ENCODE measurements at regions not wholly inside any gene's neighbourhood (a gene's known extent, or its start where the extent isn't known, plus 50 kb on each side); places are given as distances from the start of the nearest gene placed in this dataset.

- Histone ChIP-seq H3K27me3 (ENCODE audit: control insufficient read depth, insufficient read depth, low read length) (no peaks in the 10 kb centered on the region), H3K4me1 (ENCODE audit: control insufficient read depth, insufficient read depth, low read length) (no peaks in the 10 kb centered on the region), H3K9ac (ENCODE audit: low read depth, low read length) (no peak overlapping the region), H3K4me2 (ENCODE audit: low read length) (no peak overlapping the region), H3K4me3 (ENCODE audit: low read length) (no peak overlapping the region), H3K9me3 (replicated peaks; ENCODE audit: low read length) (no peaks in the 10 kb centered on the region), H3K36me3 (ENCODE audit: insufficient read depth, low read length) (no peaks in the 10 kb centered on the region)
Measured at GRCh38 chr12:13609894-13610679, 371.3 kb downstream of the GRIN2B start.

- Histone ChIP-seq H3K4me2 (ENCODE audit: low read length) (no peak overlapping the region), H3K9me3 (replicated peaks; ENCODE audit: low read length) (no peaks in the 10 kb centered on the region), H3K36me3 (ENCODE audit: insufficient read depth, low read length) (no peaks in the 10 kb centered on the region), H3K4me1 (ENCODE audit: control insufficient read depth, insufficient read depth, low read length) (no peaks in the 10 kb centered on the region), H3K27me3 (ENCODE audit: control insufficient read depth, insufficient read depth, low read length) (no peaks in the 10 kb centered on the region), H3K9ac (ENCODE audit: low read depth, low read length) (no peak overlapping the region), H3K4me3 (ENCODE audit: low read length) (no peak overlapping the region)
Measured at GRCh38 chr12:13606290-13606689, 375.1 kb downstream of the GRIN2B start.

- no peaks in the 10 kb centered on the region for H3K36me3 ChIP-seq (ENCODE audit: insufficient read depth, low read length)
- H3K9me3 ChIP-seq (replicated peaks; ENCODE audit: low read length): no peaks in the 10 kb centered on the region
- no peaks in the 10 kb centered on the region for H3K27me3 ChIP-seq (ENCODE audit: control insufficient read depth, insufficient read depth, low read length)
- no peak overlapping the region for H3K4me3 ChIP-seq (ENCODE audit: low read length)
- H3K4me2 ChIP-seq (ENCODE audit: low read length): no peak overlapping the region
- no peak overlapping the region for H3K9ac ChIP-seq (ENCODE audit: low read depth, low read length)
- no peaks in the 10 kb centered on the region for H3K4me1 ChIP-seq (ENCODE audit: control insufficient read depth, insufficient read depth, low read length)
Measured at GRCh38 chr12:13603953-13604352, 377.4 kb downstream of the GRIN2B start.

GRCh38 chr12:13602172-13602571, 379.2 kb downstream of the GRIN2B start:
- H3K4me3 ChIP-seq (ENCODE audit: low read length): no peak overlapping the region
- no peaks in the 10 kb centered on the region for H3K36me3 ChIP-seq (ENCODE audit: insufficient read depth, low read length)
- H3K4me2 ChIP-seq (ENCODE audit: low read length): no peak overlapping the region
- no peaks in the 10 kb centered on the region for H3K27me3 ChIP-seq (ENCODE audit: control insufficient read depth, insufficient read depth, low read length)
- no peaks in the 10 kb centered on the region for H3K9me3 ChIP-seq (replicated peaks; ENCODE audit: low read length)
- H3K4me1 ChIP-seq (ENCODE audit: control insufficient read depth, insufficient read depth, low read length): no peaks in the 10 kb centered on the region
- H3K9ac ChIP-seq (ENCODE audit: low read depth, low read length): no peak overlapping the region

- H3K9ac ChIP-seq (ENCODE audit: low read depth, low read length): no peak overlapping the region
- no peak overlapping the region for H3K4me2 ChIP-seq (ENCODE audit: low read length)
- H3K4me3 ChIP-seq (ENCODE audit: low read length): no peak overlapping the region
- no peaks in the 10 kb centered on the region for H3K4me1 ChIP-seq (ENCODE audit: control insufficient read depth, insufficient read depth, low read length)
- H3K36me3 ChIP-seq (ENCODE audit: insufficient read depth, low read length): no peaks in the 10 kb centered on the region
- no peaks in the 10 kb centered on the region for H3K27me3 ChIP-seq (ENCODE audit: control insufficient read depth, insufficient read depth, low read length)
- no peaks in the 10 kb centered on the region for H3K9me3 ChIP-seq (replicated peaks; ENCODE audit: low read length)
Measured at GRCh38 chr12:13599176-13599575, 382.2 kb downstream of the GRIN2B start.

DNA sequence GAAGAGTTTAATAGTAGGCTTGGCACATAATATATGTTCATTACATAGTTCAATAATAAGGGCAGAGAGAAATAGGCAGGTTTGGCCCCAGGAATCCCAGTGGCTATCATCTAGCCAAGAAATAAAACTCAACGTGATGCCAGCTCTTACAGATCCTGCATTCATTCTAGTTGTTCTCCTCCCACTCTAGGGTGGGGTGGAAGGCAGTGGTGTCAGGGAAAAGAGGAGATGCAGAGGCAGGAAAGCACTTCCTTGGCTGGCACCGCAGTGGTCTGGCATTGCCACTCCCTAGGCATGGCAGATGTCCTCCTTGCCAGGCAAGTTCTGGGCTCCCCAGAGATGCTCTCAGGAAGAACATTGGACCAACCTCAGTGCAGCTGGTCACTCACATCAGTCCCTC, 383.6 kb downstream of the GRIN2B start:
- Histone ChIP-seq H3K9me3 (replicated peaks; ENCODE audit: low read length) (no peaks in the 10 kb centered on the region), H3K9ac (ENCODE audit: low read depth, low read length) (no peak overlapping the region), H3K27me3 (ENCODE audit: control insufficient read depth, insufficient read depth, low read length) (no peaks in the 10 kb centered on the region), H3K4me1 (ENCODE audit: control insufficient read depth, insufficient read depth, low read length) (no peaks in the 10 kb centered on the region), H3K4me2 (ENCODE audit: low read length) (no peak overlapping the region), H3K36me3 (ENCODE audit: insufficient read depth, low read length) (no peaks in the 10 kb centered on the region), H3K4me3 (ENCODE audit: low read length) (no peak overlapping the region)

DNA sequence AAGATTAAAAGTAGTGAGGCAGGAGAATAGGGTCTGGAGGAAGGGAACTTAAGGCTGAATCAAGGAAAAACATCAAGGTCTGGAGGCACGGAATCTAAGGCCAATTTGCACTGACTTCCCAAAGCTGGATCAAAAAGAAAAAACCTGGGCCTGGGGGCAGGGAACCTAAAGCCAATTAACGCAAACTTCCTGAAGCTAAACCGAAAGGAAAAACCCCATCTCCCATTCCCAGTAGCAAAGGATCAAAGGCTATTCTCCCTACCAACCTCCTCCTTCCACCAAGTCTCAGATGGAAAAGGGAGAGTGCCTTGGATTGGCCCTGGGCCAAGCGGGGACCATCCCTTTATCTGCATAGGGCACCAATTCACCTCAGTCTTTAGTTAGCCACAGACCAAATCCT, 384.2 kb downstream of the GRIN2B start:
- no peaks in the 10 kb centered on the region for H3K36me3 ChIP-seq (ENCODE audit: insufficient read depth, low read length)
- H3K4me1 ChIP-seq (ENCODE audit: control insufficient read depth, insufficient read depth, low read length): no peaks in the 10 kb centered on the region
- no peaks in the 10 kb centered on the region for H3K9me3 ChIP-seq (replicated peaks; ENCODE audit: low read length)
- H3K9ac ChIP-seq (ENCODE audit: low read depth, low read length): no peak overlapping the region
- H3K4me2 ChIP-seq (ENCODE audit: low read length): no peak overlapping the region
- H3K27me3 ChIP-seq (ENCODE audit: control insufficient read depth, insufficient read depth, low read length): no peaks in the 10 kb centered on the region
- no peak overlapping the region for H3K4me3 ChIP-seq (ENCODE audit: low read length)

DNA sequence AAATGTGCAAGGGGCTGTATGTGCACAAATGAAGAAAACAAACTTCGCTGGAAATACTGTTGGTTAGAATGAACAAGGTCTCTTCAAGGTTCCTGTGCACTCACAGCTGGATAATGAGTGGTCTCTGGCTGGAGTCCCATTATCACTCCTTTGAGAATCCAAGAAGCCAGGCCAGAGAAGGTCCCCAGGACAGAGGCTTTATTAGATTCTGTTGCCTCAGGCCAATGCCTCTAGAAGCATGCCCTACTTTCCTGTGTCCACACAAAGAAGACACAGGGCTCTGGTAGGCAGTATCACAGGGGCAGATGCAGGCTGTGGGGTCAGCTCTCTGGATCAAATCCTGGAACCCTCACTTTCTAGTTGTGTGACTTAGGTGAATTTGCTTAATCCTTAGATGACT, 384.7 kb downstream of the GRIN2B start:
- H3K9me3 ChIP-seq (replicated peaks; ENCODE audit: low read length): no peaks in the 10 kb centered on the region
- H3K27me3 ChIP-seq (ENCODE audit: control insufficient read depth, insufficient read depth, low read length): no peaks in the 10 kb centered on the region
- H3K4me3 ChIP-seq (ENCODE audit: low read length): no peak overlapping the region
- no peaks in the 10 kb centered on the region for H3K4me1 ChIP-seq (ENCODE audit: control insufficient read depth, insufficient read depth, low read length)
- H3K4me2 ChIP-seq (ENCODE audit: low read length): no peak overlapping the region
- H3K36me3 ChIP-seq (ENCODE audit: insufficient read depth, low read length): no peaks in the 10 kb centered on the region
- no peak overlapping the region for H3K9ac ChIP-seq (ENCODE audit: low read depth, low read length)

DNA sequence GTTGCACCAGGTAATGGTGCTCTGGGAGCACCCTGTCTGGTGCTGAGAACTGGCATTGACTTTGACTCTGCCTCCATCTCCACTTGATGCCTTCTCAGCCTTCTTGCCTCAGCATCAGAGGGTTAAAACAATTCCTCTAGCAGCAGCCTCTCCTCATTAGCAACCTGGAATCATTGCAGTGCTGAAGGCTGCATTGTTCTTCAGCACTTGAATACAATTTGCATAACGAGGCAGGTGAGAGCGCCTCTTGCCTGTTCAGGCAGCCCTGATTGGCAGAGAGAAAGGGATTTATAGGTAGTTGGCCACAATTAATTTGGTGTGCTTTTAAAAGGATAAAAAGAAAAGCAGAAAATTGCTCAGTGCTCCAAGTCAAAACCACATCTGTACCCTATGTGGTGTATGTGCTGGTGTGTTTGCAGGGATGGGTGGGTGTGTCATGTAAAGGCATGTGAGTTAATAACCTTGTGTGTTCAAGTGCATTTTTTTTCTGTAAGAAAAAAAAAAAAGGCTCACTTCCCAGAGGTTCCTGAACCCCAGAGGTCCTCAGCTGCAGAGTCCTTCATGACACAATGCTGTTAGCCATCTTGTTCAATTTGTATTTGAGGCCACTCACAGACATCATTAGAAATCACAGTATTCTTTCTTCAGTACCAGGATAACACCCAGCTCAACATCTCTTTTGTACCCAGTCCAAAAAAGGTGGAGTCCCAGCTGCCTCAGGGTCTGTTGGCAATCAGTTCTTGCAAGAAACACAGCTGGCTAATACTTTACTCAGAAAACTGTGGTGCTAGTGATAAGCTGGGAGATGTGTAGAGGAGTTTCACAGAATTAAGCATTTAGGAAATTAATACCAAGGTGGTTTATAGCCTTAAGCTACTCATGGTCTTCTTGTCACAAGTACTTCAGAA, 385.6 kb downstream of the GRIN2B start:
- no peak overlapping the region for H3K4me3 ChIP-seq (ENCODE audit: low read length)

GRCh38 chr12:13594731-13595514, 386.5 kb downstream of the GRIN2B start:
- H3K9me3 ChIP-seq (replicated peaks; ENCODE audit: low read length): no peaks in the 10 kb centered on the region
- no peaks in the 10 kb centered on the region for H3K27me3 ChIP-seq (ENCODE audit: control insufficient read depth, insufficient read depth, low read length)
- H3K4me1 ChIP-seq (ENCODE audit: control insufficient read depth, insufficient read depth, low read length): no peaks in the 10 kb centered on the region
- H3K4me3 ChIP-seq (ENCODE audit: low read length): no peak overlapping the region
- H3K36me3 ChIP-seq (ENCODE audit: insufficient read depth, low read length): no peaks in the 10 kb centered on the region
- H3K9ac ChIP-seq (ENCODE audit: low read depth, low read length): no peak overlapping the region
- no peak overlapping the region for H3K4me2 ChIP-seq (ENCODE audit: low read length)

More for the DNA sequence above, 385.6 kb downstream of the GRIN2B start:
- Histone ChIP-seq H3K4me1 (ENCODE audit: control insufficient read depth, insufficient read depth, low read length) (no peaks in the 10 kb centered on the region), H3K27me3 (ENCODE audit: control insufficient read depth, insufficient read depth, low read length) (no peaks in the 10 kb centered on the region), H3K9ac (ENCODE audit: low read depth, low read length) (no peak overlapping the region), H3K36me3 (ENCODE audit: insufficient read depth, low read length) (no peaks in the 10 kb centered on the region), H3K9me3 (replicated peaks; ENCODE audit: low read length) (no peaks in the 10 kb centered on the region), H3K4me2 (ENCODE audit: low read length) (no peak overlapping the region)
